ENCODE measurements at regions not wholly inside any gene's neighbourhood (a gene's known extent, or its start where the extent isn't known, plus 50 kb on each side); places are given as distances from the start of the nearest gene placed in this dataset.

GRCh38 chr10:56831681-56832080, 470.6 kb upstream of the ZWINT start:
- Histone ChIP-seq H3K36me3 (ENCODE audit: insufficient read depth, low read length) (no peaks in the 10 kb centered on the region), H3K4me1 (ENCODE audit: insufficient read depth, low read length) (no peaks in the 10 kb centered on the region), H3K9ac (ENCODE audit: low read depth, low read length) (no peak overlapping the region), H3K9me3 (ENCODE audit: control insufficient read depth, insufficient read depth, low read length) (no peaks in the 10 kb centered on the region; the same call in 1 of the 2 replicates)

DNA sequence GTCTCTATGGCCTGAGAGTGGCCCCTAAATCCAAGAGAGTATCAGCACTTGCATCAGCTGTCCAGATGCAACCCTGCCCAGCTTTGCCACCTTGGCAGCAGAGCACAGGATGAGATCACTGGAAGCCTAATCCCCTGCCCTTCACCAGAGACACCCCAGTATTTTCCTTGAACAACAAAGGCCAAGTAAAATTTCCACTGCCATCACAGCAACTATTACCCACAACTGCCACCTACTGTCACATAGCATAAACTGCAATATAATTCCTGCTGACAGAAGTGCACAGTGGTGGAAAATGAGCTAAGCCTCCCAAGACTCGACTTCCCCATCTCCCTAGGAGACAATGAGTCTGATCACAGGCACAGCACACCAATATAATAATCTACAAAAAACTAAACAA, 462.8 kb upstream of the ZWINT start:
- no peak overlapping the region for H3K9ac ChIP-seq (ENCODE audit: low read depth, low read length)
- H3K4me1 ChIP-seq (ENCODE audit: insufficient read depth, low read length) = no peaks in the 10 kb centered on the region
- peaks cover 6% of the 10 kb centered on the region for H3K9me3 ChIP-seq (ENCODE audit: control insufficient read depth, insufficient read depth, low read length)
- H3K36me3 ChIP-seq (ENCODE audit: insufficient read depth, low read length) = no peaks in the 10 kb centered on the region

- H3K4me1 ChIP-seq (ENCODE audit: insufficient read depth, low read length) = no peaks in the 10 kb centered on the region
- no peak overlapping the region for H3K9ac ChIP-seq (ENCODE audit: low read depth, low read length)
- H3K36me3 ChIP-seq (ENCODE audit: insufficient read depth, low read length) = no peaks in the 10 kb centered on the region
- no peaks in the 10 kb centered on the region for H3K9me3 ChIP-seq (ENCODE audit: control insufficient read depth, insufficient read depth, low read length)
These were observed 444.0 kb upstream of the ZWINT start for GRCh38 chr10:56805022-56805421.

DNA sequence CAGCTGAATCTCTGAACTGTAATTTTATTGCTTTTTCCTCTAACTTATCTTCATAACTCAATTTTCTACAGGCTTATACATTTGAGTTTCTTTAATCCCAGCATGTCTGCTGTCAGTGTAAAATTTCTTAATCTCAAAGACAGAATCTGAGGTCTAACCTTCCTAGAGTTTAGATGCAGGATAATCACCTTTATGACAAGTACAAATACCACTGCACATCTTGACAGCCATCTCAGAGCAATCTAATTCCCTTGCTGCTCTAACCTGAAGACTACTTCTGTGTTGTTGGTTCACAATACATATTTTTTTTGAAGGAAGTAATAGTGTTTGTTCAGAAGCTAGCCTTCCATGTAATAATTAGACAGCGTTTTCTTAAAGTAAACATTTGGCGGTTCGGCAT, 424.2 kb upstream of the ZWINT start:
- H3K36me3 ChIP-seq (ENCODE audit: insufficient read depth, low read length) = no peaks in the 10 kb centered on the region
- H3K9me3 ChIP-seq (ENCODE audit: control insufficient read depth, insufficient read depth, low read length) = no peaks in the 10 kb centered on the region
- no peak overlapping the region for H3K9ac ChIP-seq (ENCODE audit: low read depth, low read length)
- no peaks in the 10 kb centered on the region for H3K4me1 ChIP-seq (ENCODE audit: insufficient read depth, low read length)

GRCh38 chr10:56782503-56782902, 421.4 kb upstream of the ZWINT start:
- H3K9me3 ChIP-seq (ENCODE audit: control insufficient read depth, insufficient read depth, low read length) = no peaks in the 10 kb centered on the region
- no peaks in the 10 kb centered on the region for H3K36me3 ChIP-seq (ENCODE audit: insufficient read depth, low read length)
- H3K4me1 ChIP-seq (ENCODE audit: insufficient read depth, low read length) = no peaks in the 10 kb centered on the region
- H3K9ac ChIP-seq (ENCODE audit: low read depth, low read length) = no peak overlapping the region

DNA sequence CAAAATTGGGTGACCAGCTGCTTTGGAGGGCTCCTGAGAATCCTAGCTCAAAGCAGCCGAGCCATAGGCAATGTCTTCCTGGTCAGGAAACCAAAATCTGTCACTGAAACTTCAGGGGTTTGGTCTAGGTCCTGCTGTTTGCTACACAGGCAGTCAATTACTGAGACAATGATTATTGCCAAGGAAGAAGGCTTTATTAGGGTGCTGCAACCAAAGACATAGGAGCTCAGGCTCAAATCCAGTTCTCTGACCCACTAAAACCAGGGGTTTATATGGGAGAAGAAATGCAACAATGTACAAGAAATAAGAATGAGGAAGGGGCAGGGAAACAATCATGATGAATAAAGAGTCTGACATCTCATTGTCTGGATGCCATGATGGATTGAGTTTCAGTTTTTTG, 410.3 kb upstream of the ZWINT start:
- peaks cover 8% of the 10 kb centered on the region for H3K9me3 ChIP-seq (ENCODE audit: control insufficient read depth, insufficient read depth, low read length)
- H3K36me3 ChIP-seq (ENCODE audit: insufficient read depth, low read length) = no peaks in the 10 kb centered on the region
- H3K9ac ChIP-seq (ENCODE audit: low read depth, low read length) = no peak overlapping the region
- no peaks in the 10 kb centered on the region for H3K4me1 ChIP-seq (ENCODE audit: insufficient read depth, low read length)

GRCh38 chr10:56763090-56763489, 402.0 kb upstream of the ZWINT start:
- no peak overlapping the region for H3K9ac ChIP-seq (ENCODE audit: low read depth, low read length)
- no peaks in the 10 kb centered on the region for H3K4me1 ChIP-seq (ENCODE audit: insufficient read depth, low read length)
- H3K9me3 ChIP-seq (ENCODE audit: control insufficient read depth, insufficient read depth, low read length) = peaks cover 11% of the 10 kb centered on the region
- H3K36me3 ChIP-seq (ENCODE audit: insufficient read depth, low read length) = no peaks in the 10 kb centered on the region

- no peaks in the 10 kb centered on the region for H3K9me3 ChIP-seq (ENCODE audit: control insufficient read depth, insufficient read depth, low read length)
- no peaks in the 10 kb centered on the region for H3K36me3 ChIP-seq (ENCODE audit: insufficient read depth, low read length)
- no peak overlapping the region for H3K9ac ChIP-seq (ENCODE audit: low read depth, low read length)
- no peaks in the 10 kb centered on the region for H3K4me1 ChIP-seq (ENCODE audit: insufficient read depth, low read length)
These were observed 384.4 kb upstream of the ZWINT start for GRCh38 chr10:56745490-56745889.

DNA sequence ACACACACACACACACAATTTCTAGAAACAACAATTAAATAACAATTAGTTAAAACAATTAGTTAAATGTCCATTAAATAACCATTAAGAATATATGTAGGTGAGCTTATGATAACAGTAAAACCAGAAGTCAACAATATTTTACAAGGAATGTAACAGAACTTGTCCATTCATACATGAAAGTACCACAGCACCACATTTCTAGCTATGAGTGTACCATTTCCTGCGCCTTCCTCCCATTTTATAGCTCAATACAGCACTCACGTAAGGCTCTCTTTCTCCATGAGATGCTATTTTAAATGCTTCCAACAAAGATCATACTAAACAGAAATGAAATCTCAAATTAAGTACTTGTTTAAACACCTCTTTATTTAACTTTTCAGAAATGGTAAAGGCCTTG, 367.3 kb upstream of the ZWINT start:
- Histone ChIP-seq H3K9me3 (ENCODE audit: control insufficient read depth, insufficient read depth, low read length) (no peaks in the 10 kb centered on the region), H3K36me3 (ENCODE audit: insufficient read depth, low read length) (no peaks in the 10 kb centered on the region), H3K4me1 (ENCODE audit: insufficient read depth, low read length) (no peaks in the 10 kb centered on the region), H3K9ac (ENCODE audit: low read depth, low read length) (no peak overlapping the region)

- no peaks in the 10 kb centered on the region for H3K4me1 ChIP-seq (ENCODE audit: insufficient read depth, low read length)
- H3K9ac ChIP-seq (ENCODE audit: low read depth, low read length) = no peak overlapping the region
- no peaks in the 10 kb centered on the region for H3K36me3 ChIP-seq (ENCODE audit: insufficient read depth, low read length)
- H3K9me3 ChIP-seq (ENCODE audit: control insufficient read depth, insufficient read depth, low read length) = no peaks in the 10 kb centered on the region
These were observed 361.9 kb upstream of the ZWINT start for GRCh38 chr10:56722912-56723311.

GRCh38 chr10:56715262-56715661, 354.2 kb upstream of the ZWINT start:
- Histone ChIP-seq H3K9me3 (ENCODE audit: control insufficient read depth, insufficient read depth, low read length) (no peaks in the 10 kb centered on the region), H3K9ac (ENCODE audit: low read depth, low read length) (no peak overlapping the region), H3K36me3 (ENCODE audit: insufficient read depth, low read length) (no peaks in the 10 kb centered on the region), H3K4me1 (ENCODE audit: insufficient read depth, low read length) (no peaks in the 10 kb centered on the region)

GRCh38 chr10:56698506-56698905, 337.4 kb upstream of the ZWINT start:
- no peaks in the 10 kb centered on the region for H3K9me3 ChIP-seq (ENCODE audit: control insufficient read depth, insufficient read depth, low read length)
- H3K4me1 ChIP-seq (ENCODE audit: insufficient read depth, low read length) = no peaks in the 10 kb centered on the region
- no peak overlapping the region for H3K9ac ChIP-seq (ENCODE audit: low read depth, low read length)
- H3K36me3 ChIP-seq (ENCODE audit: insufficient read depth, low read length) = no peaks in the 10 kb centered on the region

GRCh38 chr10:56679578-56679977, 318.5 kb upstream of the ZWINT start:
- H3K9me3 ChIP-seq (ENCODE audit: control insufficient read depth, insufficient read depth, low read length) = no peaks in the 10 kb centered on the region
- no peaks in the 10 kb centered on the region for H3K36me3 ChIP-seq (ENCODE audit: insufficient read depth, low read length)
- no peak overlapping the region for H3K9ac ChIP-seq (ENCODE audit: low read depth, low read length)
- H3K4me1 ChIP-seq (ENCODE audit: insufficient read depth, low read length) = no peaks in the 10 kb centered on the region

DNA sequence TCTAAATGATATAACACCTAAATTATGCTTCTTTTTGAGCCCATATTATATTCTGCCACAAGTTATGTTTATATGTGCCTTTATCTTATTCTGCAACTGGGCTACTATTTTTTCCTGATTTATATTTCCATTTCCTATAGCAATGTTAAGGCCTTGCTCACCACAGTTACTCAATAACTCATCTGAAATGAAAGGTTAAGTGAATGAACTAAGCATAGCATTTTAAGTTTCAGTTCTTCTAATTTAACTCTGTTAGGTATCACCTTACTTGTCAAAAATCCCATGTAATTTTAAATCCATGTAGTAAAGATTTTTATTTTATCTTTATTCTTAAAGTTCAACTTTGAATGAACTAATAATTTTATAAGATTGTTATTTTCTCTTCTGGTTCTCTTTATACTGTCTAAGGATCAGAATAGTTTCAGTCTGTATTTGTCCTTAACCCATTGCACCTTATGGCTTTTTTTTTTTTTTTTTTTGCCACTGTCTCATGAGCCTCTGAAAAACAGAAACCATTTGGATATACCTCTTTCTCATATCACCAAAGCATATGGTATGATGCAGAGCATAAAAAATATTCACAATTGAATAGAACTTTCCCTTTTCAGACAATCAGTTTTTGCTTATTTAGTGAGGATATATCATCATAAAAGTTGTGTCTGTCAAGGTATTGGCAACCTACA, 301.8 kb upstream of the ZWINT start:
- Histone ChIP-seq H3K9me3 (ENCODE audit: control insufficient read depth, insufficient read depth, low read length) (no peaks in the 10 kb centered on the region), H3K36me3 (ENCODE audit: insufficient read depth, low read length) (no peaks in the 10 kb centered on the region), H3K4me1 (ENCODE audit: insufficient read depth, low read length) (no peaks in the 10 kb centered on the region), H3K9ac (ENCODE audit: low read depth, low read length) (no peak overlapping the region)

GRCh38 chr10:56653289-56653688, 292.2 kb upstream of the ZWINT start:
- H3K9ac ChIP-seq (ENCODE audit: low read depth, low read length) = no peak overlapping the region
- H3K9me3 ChIP-seq (ENCODE audit: control insufficient read depth, insufficient read depth, low read length) = no peaks in the 10 kb centered on the region
- no peaks in the 10 kb centered on the region for H3K36me3 ChIP-seq (ENCODE audit: insufficient read depth, low read length)
- H3K4me1 ChIP-seq (ENCODE audit: insufficient read depth, low read length) = no peaks in the 10 kb centered on the region
